ENCODE measurements at regions not wholly inside any gene's neighbourhood (a gene's known extent, or its start where the extent isn't known, plus 50 kb on each side); places are given as distances from the start of the nearest gene placed in this dataset.

DNA sequence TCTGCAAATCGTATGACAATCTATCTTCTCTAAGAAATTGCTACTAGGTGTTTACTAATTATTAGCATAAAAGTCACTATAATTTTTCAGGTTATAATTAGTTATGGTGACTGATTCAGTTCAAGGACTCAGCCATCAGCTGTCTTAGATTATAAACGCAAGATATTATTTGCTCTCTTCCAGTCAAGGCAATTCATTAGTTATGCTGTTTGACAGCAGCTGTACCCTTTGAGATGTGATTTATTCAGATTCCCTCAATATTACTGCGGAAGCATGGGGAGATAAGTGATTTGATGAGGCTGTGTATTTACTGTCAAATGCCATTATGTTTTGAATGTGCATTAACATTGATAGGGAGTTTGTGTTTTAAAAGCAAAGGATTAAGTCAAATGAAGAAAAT, 558.9 kb upstream of the FSIP2 start:
- TF ChIP-seq, protein P1, sequence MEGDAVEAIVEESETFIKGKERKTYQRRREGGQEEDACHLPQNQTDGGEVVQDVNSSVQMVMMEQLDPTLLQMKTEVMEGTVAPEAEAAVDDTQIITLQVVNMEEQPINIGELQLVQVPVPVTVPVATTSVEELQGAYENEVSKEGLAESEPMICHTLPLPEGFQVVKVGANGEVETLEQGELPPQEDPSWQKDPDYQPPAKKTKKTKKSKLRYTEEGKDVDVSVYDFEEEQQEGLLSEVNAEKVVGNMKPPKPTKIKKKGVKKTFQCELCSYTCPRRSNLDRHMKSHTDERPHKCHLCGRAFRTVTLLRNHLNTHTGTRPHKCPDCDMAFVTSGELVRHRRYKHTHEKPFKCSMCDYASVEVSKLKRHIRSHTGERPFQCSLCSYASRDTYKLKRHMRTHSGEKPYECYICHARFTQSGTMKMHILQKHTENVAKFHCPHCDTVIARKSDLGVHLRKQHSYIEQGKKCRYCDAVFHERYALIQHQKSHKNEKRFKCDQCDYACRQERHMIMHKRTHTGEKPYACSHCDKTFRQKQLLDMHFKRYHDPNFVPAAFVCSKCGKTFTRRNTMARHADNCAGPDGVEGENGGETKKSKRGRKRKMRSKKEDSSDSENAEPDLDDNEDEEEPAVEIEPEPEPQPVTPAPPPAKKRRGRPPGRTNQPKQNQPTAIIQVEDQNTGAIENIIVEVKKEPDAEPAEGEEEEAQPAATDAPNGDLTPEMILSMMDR (conservative IDR thresholded peaks at IDR 0.05 in 1 of 2, IDR thresholded peaks at IDR 0.05 in 1 of 2; ENCODE audit: low read depth in 1 of 2, low read length in 2 of 2): no peak
- no peak for TF ChIP-seq EZH2 (IDR thresholded peaks at IDR 0.05; ENCODE audit: low read length, missing control alignments)
